ENCODE measurements at regions not wholly inside any gene's neighbourhood (a gene's known extent, or its start where the extent isn't known, plus 50 kb on each side); places are given as distances from the start of the nearest gene placed in this dataset.

DNA sequence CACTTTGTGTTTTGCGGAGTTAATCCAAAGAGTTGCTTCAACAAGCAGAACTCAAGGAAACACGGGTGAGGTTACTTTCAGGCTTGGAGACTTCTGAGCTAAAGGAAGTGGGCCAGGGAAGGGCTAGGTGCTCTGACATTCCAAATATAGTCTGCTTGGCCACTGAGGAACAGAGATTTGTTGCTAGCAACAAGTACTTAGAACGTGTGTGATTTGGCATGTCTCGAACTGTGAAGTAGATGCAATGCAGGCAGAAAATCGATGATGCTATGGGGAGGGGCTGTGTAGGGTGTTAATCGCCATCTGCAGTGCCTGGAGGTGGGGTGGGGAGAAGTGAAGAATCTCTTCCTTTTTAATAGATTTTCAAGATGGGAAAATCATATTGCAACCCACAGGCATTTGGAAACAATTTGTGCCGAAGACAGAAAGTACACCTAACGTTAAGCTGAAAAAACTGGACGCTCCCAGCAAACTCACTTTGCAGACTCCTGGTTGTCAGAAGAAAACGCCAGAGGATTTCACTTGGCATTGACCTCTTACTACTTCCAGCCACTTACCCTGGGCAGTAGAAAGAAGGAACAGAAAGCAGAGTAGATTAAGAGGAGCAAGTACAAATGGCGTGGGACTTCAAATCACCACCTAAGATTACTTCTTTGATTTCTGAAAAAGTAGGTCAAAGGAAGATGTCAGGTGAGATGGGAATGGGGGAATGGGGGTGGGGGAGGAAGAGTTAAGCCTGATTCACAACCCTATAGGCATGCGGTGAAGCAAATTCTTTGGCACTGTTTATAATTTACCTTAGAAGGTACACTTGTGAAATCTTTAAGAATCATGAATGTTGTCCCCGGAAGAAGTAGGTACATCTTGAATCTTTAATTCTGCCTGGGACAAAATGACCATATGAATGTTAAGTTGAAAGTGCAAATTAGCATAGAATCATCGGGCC, 314.1 kb downstream of the CD83 start:
- intact Hi-C loops (cut with DNase I): no loop called here

GRCh38 chr6:14434916-14435690, 317.5 kb downstream of the CD83 start:
- DNase-seq: no peak
- intact Hi-C loops (cut with DNase I): no loop called here

More for the DNA sequence above, 314.1 kb downstream of the CD83 start:
- no peak for DNase-seq

- intact Hi-C loops (cut with DNase I): no loop called here
These were observed 319.1 kb downstream of the CD83 start for GRCh38 chr6:14436592-14437132.

GRCh38 chr6:14439419-14439818, 321.8 kb downstream of the CD83 start:
- intact Hi-C loops (cut with DNase I): no loop called here
- no peak for DNase-seq

More at GRCh38 chr6:14436592-14437132, 319.1 kb downstream of the CD83 start:
- DNase-seq: no peak

- intact Hi-C loops (cut with DNase I): no loop called here
- no peak for DNase-seq
These were observed 322.8 kb downstream of the CD83 start for GRCh38 chr6:14440215-14440910.

DNA sequence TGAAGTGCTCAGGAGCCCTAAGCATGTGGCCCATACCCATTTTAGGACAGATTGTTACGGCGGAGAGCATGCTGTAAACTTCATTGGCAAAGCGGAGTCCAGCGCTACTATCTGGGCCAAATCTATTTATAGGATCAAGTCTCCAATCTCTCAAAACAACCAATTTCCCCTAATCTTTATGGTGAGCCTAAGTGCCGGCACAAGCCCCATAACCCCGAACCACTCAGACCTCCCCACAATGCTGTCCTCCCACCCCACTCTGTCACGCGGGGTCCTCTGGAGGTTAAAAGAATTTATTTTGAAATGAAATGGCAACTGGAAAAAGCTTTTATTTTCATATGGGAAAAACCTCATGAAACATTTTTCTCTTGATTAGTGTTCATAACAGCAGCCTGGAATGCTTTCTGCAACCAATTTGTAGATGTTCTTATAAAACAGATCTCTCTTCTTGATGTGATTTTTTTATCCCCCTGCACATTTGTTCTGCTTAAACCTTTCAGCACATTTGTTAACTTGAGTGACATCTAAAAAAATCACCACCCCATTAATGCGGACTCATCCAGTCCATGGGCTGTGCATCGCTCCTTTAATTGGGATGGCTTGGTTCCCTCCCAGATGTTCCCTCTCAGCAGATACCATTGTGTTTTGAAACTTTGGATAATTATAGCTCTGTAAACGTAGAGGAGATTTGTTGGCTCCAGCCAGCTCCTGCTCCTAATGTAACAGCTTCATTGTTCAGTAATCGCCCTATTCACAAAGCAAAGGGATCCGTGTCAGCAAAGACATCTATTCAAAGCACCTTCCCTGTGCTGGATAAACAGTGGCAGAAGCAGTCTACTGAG, 323.6 kb downstream of the CD83 start:
- intact Hi-C loops (cut with DNase I): no loop called here
- peak in 4 of 42 donors; percentile 4 to 24 (median 9) for DNase-seq

DNA sequence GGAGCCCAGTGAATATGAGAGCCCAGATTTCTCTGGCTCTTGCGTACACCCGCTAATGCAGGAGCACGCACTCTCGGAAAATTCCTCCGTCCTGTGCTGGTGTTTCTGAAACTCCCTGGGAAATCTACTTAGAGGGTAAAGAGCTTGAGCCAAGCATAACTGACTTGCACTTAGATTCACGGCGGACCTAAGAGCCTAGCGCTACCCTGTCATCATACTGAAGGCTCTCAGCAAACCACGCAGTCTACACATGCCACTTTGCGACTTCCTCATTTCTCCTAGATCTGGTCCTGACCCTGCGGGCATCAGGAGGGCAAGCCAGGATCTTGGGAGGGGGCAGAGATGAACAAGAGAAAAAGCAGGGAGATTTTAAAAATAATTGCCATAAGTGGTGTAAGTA, 324.7 kb downstream of the CD83 start:
- DNase-seq: peak in 8 of 42 donors; percentile 4 to 47 (median 18)
- intact Hi-C loops (cut with DNase I): no loop called here

GRCh38 chr6:14443629-14444268, 326.2 kb downstream of the CD83 start:
- DNase-seq: no peak
- intact Hi-C loops (cut with DNase I): no loop called here

DNA sequence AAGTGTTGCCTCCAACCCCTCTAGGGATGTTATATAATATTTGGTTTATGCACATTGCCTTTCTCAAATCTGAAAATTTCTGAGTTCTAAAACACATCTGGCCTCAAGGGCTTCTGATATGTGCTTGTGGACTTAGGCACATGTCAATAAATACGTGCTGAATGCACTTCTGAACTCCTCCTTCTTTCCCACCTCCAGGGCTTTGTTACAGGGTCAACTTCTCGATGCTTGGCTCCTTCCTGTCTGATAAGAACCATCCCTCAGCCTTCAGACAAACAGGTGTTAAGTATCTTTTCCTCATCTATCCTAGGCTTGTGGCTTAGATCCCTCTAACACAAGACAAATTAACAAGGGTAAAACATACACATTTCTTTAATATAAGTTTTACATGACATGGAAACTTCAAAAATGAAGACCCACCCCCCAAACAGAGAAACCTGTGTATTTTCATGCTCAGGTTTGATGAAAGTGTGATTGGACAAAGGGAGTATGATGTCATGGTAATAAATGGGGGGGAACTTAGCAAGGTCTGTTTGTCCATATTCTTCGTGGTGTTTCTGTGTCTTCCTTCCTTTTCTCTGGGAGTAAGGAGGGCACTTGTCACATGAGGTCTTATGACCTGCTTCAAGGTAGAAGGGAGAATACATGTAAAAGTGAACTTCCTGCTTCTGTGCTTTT, 326.9 kb downstream of the CD83 start:
- intact Hi-C loops (cut with DNase I): no loop called here
- DNase-seq: no peak

GRCh38 chr6:14447240-14447639, 329.7 kb downstream of the CD83 start:
- no peak for DNase-seq
- intact Hi-C loops (cut with DNase I): no loop called here

GRCh38 chr6:14448246-14448645, 330.7 kb downstream of the CD83 start:
- DNase-seq: no peak
- intact Hi-C loops (cut with DNase I): no loop called here

- peak in 18 of 42 donors; percentile 8 to 65 (median 32) for DNase-seq
- intact Hi-C loops (cut with DNase I): no loop called here
These were observed 332.5 kb downstream of the CD83 start for GRCh38 chr6:14450133-14450504.

GRCh38 chr6:14450578-14450977, 333.0 kb downstream of the CD83 start:
- intact Hi-C loops (cut with DNase I): no loop called here
- DNase-seq: no peak

DNA sequence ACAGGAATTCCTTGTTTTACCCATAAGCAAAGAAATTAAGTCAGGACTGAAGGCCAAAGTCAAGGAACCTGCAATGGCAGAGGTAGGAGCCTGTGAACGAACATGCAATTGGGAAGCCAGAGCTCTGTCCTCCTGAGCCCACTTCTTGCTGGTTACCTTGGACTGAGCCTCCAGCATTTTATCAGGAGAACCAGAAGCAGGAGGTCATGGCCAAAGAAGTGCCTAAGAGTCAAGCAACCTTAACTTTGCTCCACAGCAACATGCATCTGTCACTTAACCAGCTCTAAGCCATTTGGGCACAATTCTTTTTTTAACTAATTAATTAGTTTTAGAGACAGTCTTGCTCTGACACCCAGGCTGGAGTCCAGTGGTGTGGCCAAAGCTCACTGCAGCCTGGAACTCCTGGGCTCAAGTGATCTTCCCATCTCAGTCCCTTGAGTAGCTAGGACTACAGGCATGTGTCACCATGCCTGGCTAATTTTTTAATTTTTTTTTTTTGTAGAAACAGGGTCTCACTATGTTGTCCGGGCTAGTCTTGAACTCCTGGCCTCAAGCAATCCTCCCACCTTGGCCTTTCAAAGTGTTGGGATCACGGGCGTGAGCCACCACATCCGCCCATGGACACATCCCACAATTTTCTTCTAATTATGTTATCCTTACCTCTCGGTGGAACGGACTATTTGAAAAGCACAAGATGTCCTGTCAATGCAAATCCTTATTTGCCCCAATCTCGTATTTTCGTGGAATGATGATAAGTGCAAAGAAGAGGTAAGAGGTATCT, 334.2 kb downstream of the CD83 start:
- intact Hi-C loops (cut with DNase I): no loop called here
- no peak for DNase-seq

DNA sequence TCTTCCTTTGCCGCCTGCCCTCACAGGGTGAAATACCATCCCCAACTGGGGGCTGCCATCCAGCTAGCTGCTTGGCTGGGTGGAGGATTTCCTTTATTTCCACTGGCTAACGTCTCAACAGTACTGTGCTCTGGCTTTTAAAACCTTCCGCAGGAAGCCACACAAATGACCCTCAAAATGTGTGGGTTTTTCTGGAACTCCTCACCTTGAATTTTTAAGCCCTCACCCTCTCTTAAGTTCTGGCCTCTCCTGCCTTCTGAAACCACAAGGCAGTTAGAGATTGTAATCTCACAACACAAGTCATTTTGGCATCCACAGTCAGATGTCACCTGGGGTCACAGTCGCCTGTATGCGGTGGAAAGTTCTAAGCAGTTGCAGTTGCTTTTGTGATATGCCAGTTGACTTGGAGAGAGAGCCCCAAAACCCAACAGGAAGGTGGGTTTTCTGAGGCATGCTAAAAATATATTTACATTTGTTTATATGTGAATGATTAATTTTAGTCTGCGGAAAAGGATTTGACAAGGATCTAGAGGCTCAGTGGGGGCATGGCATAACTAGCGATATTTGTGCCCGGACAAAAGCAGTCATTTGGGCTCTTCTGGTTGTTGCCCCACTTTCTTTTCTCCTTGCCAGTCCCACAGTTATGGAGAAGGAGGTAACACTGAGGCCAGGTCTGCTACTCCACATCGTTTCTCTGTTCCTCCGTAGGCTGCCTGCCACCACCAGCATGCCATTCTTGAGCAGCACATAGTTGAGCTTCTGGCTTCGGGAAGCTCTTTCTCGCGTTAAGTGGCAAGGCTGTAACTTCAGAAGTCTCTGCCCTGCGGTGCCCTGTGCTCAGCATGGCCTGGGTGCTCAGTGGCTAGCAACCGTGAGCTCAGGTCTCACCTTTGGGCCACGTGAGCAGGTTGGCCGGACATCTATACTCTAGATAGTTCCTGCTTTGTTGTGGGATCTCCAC, 335.3 kb downstream of the CD83 start:
- DNase-seq: no peak
- intact Hi-C loops (cut with DNase I): no loop called here

Measured in head of caudate nucleus (tissue), 42 donors.